ENCODE measurements at regions not wholly inside any gene's neighbourhood (a gene's known extent, or its start where the extent isn't known, plus 50 kb on each side); places are given as distances from the start of the nearest gene placed in this dataset.

- no peak for DNase-seq
Observed at GRCh38 chr1:193806079-193807048, 620.0 kb upstream of the B3GALT2 start.

GRCh38 chr1:193799948-193800690 is 613.7 kb upstream of the B3GALT2 start:
- no peak for DNase-seq

GRCh38 chr1:193799371-193799770 is 613.0 kb upstream of the B3GALT2 start:
- no peak for DNase-seq

- no peak for DNase-seq
Observed at GRCh38 chr1:193794239-193794638, 607.8 kb upstream of the B3GALT2 start.

- DNase-seq = no peak
Observed at GRCh38 chr1:193791746-193792145, 605.3 kb upstream of the B3GALT2 start.

- no peak for DNase-seq
Observed at GRCh38 chr1:193787061-193787460, 600.6 kb upstream of the B3GALT2 start.

GRCh38 chr1:193785850-193786420 is 599.5 kb upstream of the B3GALT2 start:
- no peak for DNase-seq

GRCh38 chr1:193774536-193775323 is 588.3 kb upstream of the B3GALT2 start:
- DNase-seq = no peak

- DNase-seq = no peak
Observed at GRCh38 chr1:193771596-193771995, 585.2 kb upstream of the B3GALT2 start.

GRCh38 chr1:193769651-193770050 is 583.2 kb upstream of the B3GALT2 start:
- no peak for DNase-seq

GRCh38 chr1:193767886-193768285 is 581.5 kb upstream of the B3GALT2 start:
- no peak for DNase-seq

GRCh38 chr1:193766329-193766728 is 579.9 kb upstream of the B3GALT2 start:
- no peak for DNase-seq

GRCh38 chr1:193763266-193763665 is 576.9 kb upstream of the B3GALT2 start:
- no peak for DNase-seq

- DNase-seq = no peak
Observed at GRCh38 chr1:193762236-193762635, 575.8 kb upstream of the B3GALT2 start.

- no peak for DNase-seq
Observed at GRCh38 chr1:193755441-193755840, 569.0 kb upstream of the B3GALT2 start.

GRCh38 chr1:193754732-193755427 is 568.5 kb upstream of the B3GALT2 start:
- DNase-seq = peak; percentile 2

GRCh38 chr1:193754151-193754550 is 567.7 kb upstream of the B3GALT2 start:
- DNase-seq = no peak

- no peak for DNase-seq
Observed at GRCh38 chr1:193753038-193753756, 566.8 kb upstream of the B3GALT2 start.

GRCh38 chr1:193749868-193750267 is 563.5 kb upstream of the B3GALT2 start:
- no peak for DNase-seq

- no peak for DNase-seq
Observed at GRCh38 chr1:193747579-193747978, 561.2 kb upstream of the B3GALT2 start.

GRCh38 chr1:193741228-193741627 is 554.8 kb upstream of the B3GALT2 start:
- no peak for DNase-seq

All from CD4-positive, alpha-beta T cell treated with Interleukin-21 for 1 hour (primary cell).